ENCODE measurements at regions not wholly inside any gene's neighbourhood (a gene's known extent, or its start where the extent isn't known, plus 50 kb on each side); places are given as distances from the start of the nearest gene placed in this dataset.

- TF ChIP-seq POLR2AphosphoS5 (IDR thresholded peaks at IDR 0.05; ENCODE audit: low read depth, low read length) = no peak
- TF ChIP-seq, protein P1, sequence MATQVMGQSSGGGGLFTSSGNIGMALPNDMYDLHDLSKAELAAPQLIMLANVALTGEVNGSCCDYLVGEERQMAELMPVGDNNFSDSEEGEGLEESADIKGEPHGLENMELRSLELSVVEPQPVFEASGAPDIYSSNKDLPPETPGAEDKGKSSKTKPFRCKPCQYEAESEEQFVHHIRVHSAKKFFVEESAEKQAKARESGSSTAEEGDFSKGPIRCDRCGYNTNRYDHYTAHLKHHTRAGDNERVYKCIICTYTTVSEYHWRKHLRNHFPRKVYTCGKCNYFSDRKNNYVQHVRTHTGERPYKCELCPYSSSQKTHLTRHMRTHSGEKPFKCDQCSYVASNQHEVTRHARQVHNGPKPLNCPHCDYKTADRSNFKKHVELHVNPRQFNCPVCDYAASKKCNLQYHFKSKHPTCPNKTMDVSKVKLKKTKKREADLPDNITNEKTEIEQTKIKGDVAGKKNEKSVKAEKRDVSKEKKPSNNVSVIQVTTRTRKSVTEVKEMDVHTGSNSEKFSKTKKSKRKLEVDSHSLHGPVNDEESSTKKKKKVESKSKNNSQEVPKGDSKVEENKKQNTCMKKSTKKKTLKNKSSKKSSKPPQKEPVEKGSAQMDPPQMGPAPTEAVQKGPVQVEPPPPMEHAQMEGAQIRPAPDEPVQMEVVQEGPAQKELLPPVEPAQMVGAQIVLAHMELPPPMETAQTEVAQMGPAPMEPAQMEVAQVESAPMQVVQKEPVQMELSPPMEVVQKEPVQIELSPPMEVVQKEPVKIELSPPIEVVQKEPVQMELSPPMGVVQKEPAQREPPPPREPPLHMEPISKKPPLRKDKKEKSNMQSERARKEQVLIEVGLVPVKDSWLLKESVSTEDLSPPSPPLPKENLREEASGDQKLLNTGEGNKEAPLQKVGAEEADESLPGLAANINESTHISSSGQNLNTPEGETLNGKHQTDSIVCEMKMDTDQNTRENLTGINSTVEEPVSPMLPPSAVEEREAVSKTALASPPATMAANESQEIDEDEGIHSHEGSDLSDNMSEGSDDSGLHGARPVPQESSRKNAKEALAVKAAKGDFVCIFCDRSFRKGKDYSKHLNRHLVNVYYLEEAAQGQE (IDR thresholded peaks at IDR 0.05; ENCODE audit: insufficient read depth in 1 of 2, low read depth in 2 of 2, low read length in 1 of 2) = no peak
- TF ChIP-seq, protein P2, sequence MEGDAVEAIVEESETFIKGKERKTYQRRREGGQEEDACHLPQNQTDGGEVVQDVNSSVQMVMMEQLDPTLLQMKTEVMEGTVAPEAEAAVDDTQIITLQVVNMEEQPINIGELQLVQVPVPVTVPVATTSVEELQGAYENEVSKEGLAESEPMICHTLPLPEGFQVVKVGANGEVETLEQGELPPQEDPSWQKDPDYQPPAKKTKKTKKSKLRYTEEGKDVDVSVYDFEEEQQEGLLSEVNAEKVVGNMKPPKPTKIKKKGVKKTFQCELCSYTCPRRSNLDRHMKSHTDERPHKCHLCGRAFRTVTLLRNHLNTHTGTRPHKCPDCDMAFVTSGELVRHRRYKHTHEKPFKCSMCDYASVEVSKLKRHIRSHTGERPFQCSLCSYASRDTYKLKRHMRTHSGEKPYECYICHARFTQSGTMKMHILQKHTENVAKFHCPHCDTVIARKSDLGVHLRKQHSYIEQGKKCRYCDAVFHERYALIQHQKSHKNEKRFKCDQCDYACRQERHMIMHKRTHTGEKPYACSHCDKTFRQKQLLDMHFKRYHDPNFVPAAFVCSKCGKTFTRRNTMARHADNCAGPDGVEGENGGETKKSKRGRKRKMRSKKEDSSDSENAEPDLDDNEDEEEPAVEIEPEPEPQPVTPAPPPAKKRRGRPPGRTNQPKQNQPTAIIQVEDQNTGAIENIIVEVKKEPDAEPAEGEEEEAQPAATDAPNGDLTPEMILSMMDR (IDR thresholded peaks at IDR 0.05) = no peak
- TF ChIP-seq TCF7L2 (IDR thresholded peaks at IDR 0.05; ENCODE audit: low read depth, low read length) = no peak
- no peak for TF ChIP-seq SIN3A (IDR thresholded peaks at IDR 0.05; ENCODE audit: borderline replicate concordance, insufficient read depth, low read depth, low read length)
- intact Hi-C loops (cut with micrococcal nuclease; ENCODE audit: unreplicated experiment) (no loop called here), in situ Hi-C loops (cut with HindIII; ENCODE audit: low pct_unique_long_range_greater_than_20kb, low sequenced_read_pairs) (no loop called here)
- H3K9me3 ChIP-seq (ENCODE audit: control insufficient read depth, insufficient read depth, low read depth, low read length) = no peaks in the 10 kb centered on the region
- no peaks in the 10 kb centered on the region for H3K4me1 ChIP-seq (ENCODE audit: control insufficient read depth, insufficient read depth, low read length)
- H3K27me3 ChIP-seq (ENCODE audit: control insufficient read depth, insufficient read depth, low read length) = no peaks in the 10 kb centered on the region
- DNase-seq (ENCODE audit: low read depth, low spot score) (no peak), ATAC-seq (no peak)
- BruUV-seq (replicated peaks) = no TSS peak
- no peaks in the 10 kb centered on the region for H3K36me3 ChIP-seq (ENCODE audit: control insufficient read depth, insufficient read depth, low read length)
- ChIA-PET CTCF (interaction anchor here (0.6 kb wide), 1 partner anchor 339 kb away, joined by 3 read pairs; no protein-coding TSS in a partner anchor), POLR2A (no interaction called here)
- no peak overlapping the region for H3K4me3 ChIP-seq (ENCODE audit: low read depth in 2 of 2, low read length in 2 of 2)
- H3K27ac ChIP-seq (ENCODE audit: low read length) = no peak overlapping the region
Observed at GRCh38 chr5:57651127-57651526, 168.5 kb upstream of the ACTBL2 start.

DNA sequence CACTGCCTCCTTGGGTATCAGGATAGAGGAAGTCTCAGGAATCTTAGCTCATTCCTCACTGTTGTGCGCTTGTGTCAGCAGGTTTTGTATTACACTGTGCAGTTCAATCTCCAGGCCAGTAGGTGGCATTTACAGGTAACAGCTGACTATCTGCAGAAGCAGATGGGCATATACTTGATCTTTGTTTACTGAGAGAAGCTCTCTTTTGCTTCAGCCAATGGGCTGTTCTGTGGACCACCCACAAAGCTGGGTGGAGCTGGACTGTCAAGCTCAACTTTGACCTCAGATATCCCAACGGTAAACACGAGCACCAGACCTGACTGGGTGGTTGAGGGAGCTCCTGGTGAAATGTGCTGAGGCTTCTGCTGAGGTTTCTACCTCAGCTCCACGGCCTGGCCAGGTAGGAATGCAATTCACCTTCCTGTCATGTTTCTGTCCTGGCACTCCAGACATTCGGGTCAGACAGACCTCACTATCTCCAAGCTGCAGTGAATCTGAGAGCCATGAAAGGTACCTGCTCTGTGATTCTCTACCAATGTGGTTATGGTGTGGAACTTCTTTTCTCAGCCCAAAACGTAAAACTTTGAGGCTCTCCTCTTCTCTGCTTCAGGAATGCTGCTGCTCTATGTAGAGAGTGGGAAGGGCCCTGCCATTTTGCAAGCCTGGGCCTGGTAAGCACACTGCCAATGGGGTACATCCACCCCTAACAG lies 167.9 kb upstream of the ACTBL2 start:
- ATAC-seq = no peak
- peak; percentile 42 for DNase-seq (ENCODE audit: low read depth, low spot score)
- in situ Hi-C loops (cut with HindIII; ENCODE audit: low pct_unique_long_range_greater_than_20kb, low sequenced_read_pairs) (no loop called here), intact Hi-C loops (cut with micrococcal nuclease; ENCODE audit: unreplicated experiment) (no loop called here)
- BruUV-seq (replicated peaks) = no TSS peak
- Histone ChIP-seq H3K27me3 (ENCODE audit: control insufficient read depth, insufficient read depth, low read length) (no peaks in the 10 kb centered on the region), H3K4me3 (ENCODE audit: low read depth in 2 of 2, low read length in 2 of 2) (no peak overlapping the region), H3K27ac (ENCODE audit: low read length) (no peak overlapping the region; the same call in 1 of the 2 replicates), H3K4me1 (ENCODE audit: control insufficient read depth, insufficient read depth, low read length) (no peaks in the 10 kb centered on the region), H3K9me3 (ENCODE audit: control insufficient read depth, insufficient read depth, low read depth, low read length) (no peaks in the 10 kb centered on the region), H3K36me3 (ENCODE audit: control insufficient read depth, insufficient read depth, low read length) (no peaks in the 10 kb centered on the region)
- TF ChIP-seq, protein P2 (IDR thresholded peaks at IDR 0.05) = peak; percentile 71
- TF ChIP-seq TCF7L2 (IDR thresholded peaks at IDR 0.05; ENCODE audit: low read depth, low read length) (no peak), POLR2AphosphoS5 (IDR thresholded peaks at IDR 0.05; ENCODE audit: low read depth, low read length) (no peak), SIN3A (IDR thresholded peaks at IDR 0.05; ENCODE audit: borderline replicate concordance, insufficient read depth, low read depth, low read length) (no peak)
- ChIA-PET CTCF (interaction anchor here (0.6 to 0.9 kb wide), 3 partner anchors 128 to 338 kb away, joined by 3 to 4 read pairs (median 3); no protein-coding TSS in a partner anchor), POLR2A (interaction anchor here (0.6 to 0.7 kb wide), 2 partner anchors 84 to 353 kb away, joined by 3 to 10 read pairs; no protein-coding TSS in a partner anchor)

Data from Panc1 (cell line).